Smooth muscle cell (in vitro differentiated cells): ENCODE measurements at regions not wholly inside any gene's neighbourhood (a gene's known extent, or its start where the extent isn't known, plus 50 kb on each side); places are given as distances from the start of the nearest gene placed in this dataset.

ENCODE experiments used
- DNase-seq: peaks from one replicate; lab custom pipeline; 2025; ENCODE audit not compliant: unreplicated experiment; lab: John Stamatoyannopoulos, UW
- H2AFZ ChIP-seq: fragments of 200-600 bp; sonication (generic); 2 replicates; pipeline ENCODE4 v1.6.0; 2016; ENCODE audit warnings: antibody characterized with exemption, low read depth, mild to moderate bottlenecking
- H3F3A ChIP-seq: fragments of 200-600 bp; sonication (generic); 2 replicates; pipeline ENCODE4 v1.6.0; 2017; ENCODE audit warnings: antibody characterized with exemption, low read depth
- H3K27ac ChIP-seq: fragments of 200-600 bp; sonication (generic); 2 replicates; pipeline ENCODE4 v1.5.1; 2016; ENCODE audit warnings: low read depth, mild to moderate bottlenecking
- H3K27me3 ChIP-seq: fragments of 200-600 bp; sonication (generic); 2 replicates; pipeline ENCODE4 v1.6.1; 2016; ENCODE audit warnings: low read depth, mild to moderate bottlenecking
- H3K36me3 ChIP-seq: fragments of 200-600 bp; sonication (generic); 2 replicates; pipeline ENCODE4 v1.5.1; 2016; ENCODE audit warnings: low read depth
- H3K4me1 ChIP-seq: fragments of 200-600 bp; sonication (generic); 2 replicates; pipeline ENCODE4 v1.5.1; 2016; ENCODE audit warnings: low read depth
- H3K4me2 ChIP-seq: fragments of 200-600 bp; sonication (generic); 2 replicates; pipeline ENCODE4 v1.6.0; 2016; ENCODE audit warnings: mild to moderate bottlenecking
- H3K4me3 ChIP-seq: fragments of 200-600 bp; sonication (generic); 2 replicates; pipeline ENCODE4 v1.5.1; 2016; ENCODE audit warnings: mild to moderate bottlenecking
- H3K79me2 ChIP-seq: fragments of 200-600 bp; sonication (generic); 2 replicates; pipeline ENCODE4 v1.6.0; 2016; ENCODE audit warnings: low read depth, mild to moderate bottlenecking
- H3K9ac ChIP-seq: fragments of 200-600 bp; sonication (generic); 2 replicates; pipeline ENCODE4 v1.6.0; 2016; ENCODE audit warnings: low read depth
- H3K9me3 ChIP-seq: fragments of 200-600 bp; sonication (generic); replicated peaks from 2 replicates; pipeline ENCODE4 v1.5.1; 2016; ENCODE audit warnings: low read depth
- H4K20me1 ChIP-seq: fragments of 200-600 bp; sonication (generic); 2 replicates; pipeline ENCODE4 v1.6.0; 2016; ENCODE audit warnings: low read depth
- CTCF ChIP-seq: fragments of 200-600 bp; sonication (generic); IDR thresholded peaks from 2 replicates; pipeline ENCODE4 v1.5.1; 2017; ENCODE audit warnings: borderline replicate concordance, mild to moderate bottlenecking, antibody characterized with exemption; ENCODE audit not compliant: insufficient read depth, poor library complexity, severe bottlenecking
- WGBS: methylation state at CpG from one replicate; pipeline ENCODE4 v1.1.7; 2016; ENCODE audit warnings: low lambda C conversion rate; 5-methylcytosine and 5-hydroxymethylcytosine counted together

- no peak overlapping the region for H3K4me2 ChIP-seq
- no peaks in the 10 kb centered on the region for H3K4me1 ChIP-seq
- no peak overlapping the region for H3K9ac ChIP-seq
- no peak overlapping the region for H3K4me3 ChIP-seq
- no peak overlapping the region for H3K27ac ChIP-seq
- no peaks in the 10 kb centered on the region for H3K36me3 ChIP-seq
- no peaks in the 10 kb centered on the region for H3F3A ChIP-seq
- H4K20me1 ChIP-seq: no peaks in the 10 kb centered on the region
- H2AFZ ChIP-seq: no peak overlapping the region
- no peaks in the 10 kb centered on the region for H3K9me3 ChIP-seq
- H3K79me2 ChIP-seq: no peaks in the 10 kb centered on the region
- no peak for DNase-seq
- TF ChIP-seq CTCF: no peak
- WGBS: 74% methylated on average over 1 of the region's 1 CpG
- H3K27me3 ChIP-seq: no peaks in the 10 kb centered on the region
Observed at GRCh38 chr5:158433634-158434033, 574.7 kb upstream of the CLINT1 start.

- WGBS: 87% methylated on average over 1 of the region's 1 CpG
- Histone ChIP-seq H3K36me3 (no peaks in the 10 kb centered on the region), H3K9ac (no peak overlapping the region), H3K27me3 (no peaks in the 10 kb centered on the region), H2AFZ (no peak overlapping the region), H4K20me1 (no peaks in the 10 kb centered on the region), H3K4me2 (no peak overlapping the region), H3K4me3 (no peak overlapping the region), H3K79me2 (no peaks in the 10 kb centered on the region), H3K27ac (no peak overlapping the region), H3F3A (no peaks in the 10 kb centered on the region), H3K4me1 (no peaks in the 10 kb centered on the region), H3K9me3 (no peaks in the 10 kb centered on the region)
- TF ChIP-seq CTCF: no peak
- no peak for DNase-seq
Observed at GRCh38 chr5:158431369-158432029, 572.6 kb upstream of the CLINT1 start.

GRCh38 chr5:158430798-158431167 lies 571.8 kb upstream of the CLINT1 start:
- Histone ChIP-seq H3K4me2 (no peak overlapping the region), H4K20me1 (no peaks in the 10 kb centered on the region), H3K79me2 (no peaks in the 10 kb centered on the region)

More at GRCh38 chr5:158430798-158431167, 571.8 kb upstream of the CLINT1 start:
- no peaks in the 10 kb centered on the region for H3K9me3 ChIP-seq
- H3K4me3 ChIP-seq: no peak overlapping the region
- H3K9ac ChIP-seq: no peak overlapping the region
- 92% methylated on average over 2 of the region's 2 CpGs for WGBS
- H2AFZ ChIP-seq: no peak overlapping the region
- no peak overlapping the region for H3K27ac ChIP-seq
- H3F3A ChIP-seq: no peaks in the 10 kb centered on the region
- H3K4me1 ChIP-seq: no peaks in the 10 kb centered on the region
- H3K36me3 ChIP-seq: no peaks in the 10 kb centered on the region
- TF ChIP-seq CTCF: no peak
- H3K27me3 ChIP-seq: no peaks in the 10 kb centered on the region
- no peak for DNase-seq
